Smooth muscle cell (in vitro differentiated cells): ENCODE measurements at regions not wholly inside any gene's neighbourhood (a gene's known extent, or its start where the extent isn't known, plus 50 kb on each side); places are given as distances from the start of the nearest gene placed in this dataset.

ENCODE experiments used
- DNase-seq: peaks from one replicate; lab custom pipeline; 2025; ENCODE audit not compliant: unreplicated experiment; lab: John Stamatoyannopoulos, UW
- H2AFZ ChIP-seq: fragments of 200-600 bp; sonication (generic); 2 replicates; pipeline ENCODE4 v1.6.0; 2016; ENCODE audit warnings: antibody characterized with exemption, low read depth, mild to moderate bottlenecking
- H3F3A ChIP-seq: fragments of 200-600 bp; sonication (generic); 2 replicates; pipeline ENCODE4 v1.6.0; 2017; ENCODE audit warnings: antibody characterized with exemption, low read depth
- H3K27ac ChIP-seq: fragments of 200-600 bp; sonication (generic); 2 replicates; pipeline ENCODE4 v1.5.1; 2016; ENCODE audit warnings: low read depth, mild to moderate bottlenecking
- H3K27me3 ChIP-seq: fragments of 200-600 bp; sonication (generic); 2 replicates; pipeline ENCODE4 v1.6.1; 2016; ENCODE audit warnings: low read depth, mild to moderate bottlenecking
- H3K36me3 ChIP-seq: fragments of 200-600 bp; sonication (generic); 2 replicates; pipeline ENCODE4 v1.5.1; 2016; ENCODE audit warnings: low read depth
- H3K4me1 ChIP-seq: fragments of 200-600 bp; sonication (generic); 2 replicates; pipeline ENCODE4 v1.5.1; 2016; ENCODE audit warnings: low read depth
- H3K4me2 ChIP-seq: fragments of 200-600 bp; sonication (generic); 2 replicates; pipeline ENCODE4 v1.6.0; 2016; ENCODE audit warnings: mild to moderate bottlenecking
- H3K4me3 ChIP-seq: fragments of 200-600 bp; sonication (generic); 2 replicates; pipeline ENCODE4 v1.5.1; 2016; ENCODE audit warnings: mild to moderate bottlenecking
- H3K79me2 ChIP-seq: fragments of 200-600 bp; sonication (generic); 2 replicates; pipeline ENCODE4 v1.6.0; 2016; ENCODE audit warnings: low read depth, mild to moderate bottlenecking
- H3K9ac ChIP-seq: fragments of 200-600 bp; sonication (generic); 2 replicates; pipeline ENCODE4 v1.6.0; 2016; ENCODE audit warnings: low read depth
- H3K9me3 ChIP-seq: fragments of 200-600 bp; sonication (generic); replicated peaks from 2 replicates; pipeline ENCODE4 v1.5.1; 2016; ENCODE audit warnings: low read depth
- H4K20me1 ChIP-seq: fragments of 200-600 bp; sonication (generic); 2 replicates; pipeline ENCODE4 v1.6.0; 2016; ENCODE audit warnings: low read depth
- CTCF ChIP-seq: fragments of 200-600 bp; sonication (generic); IDR thresholded peaks from 2 replicates; pipeline ENCODE4 v1.5.1; 2017; ENCODE audit warnings: borderline replicate concordance, mild to moderate bottlenecking, antibody characterized with exemption; ENCODE audit not compliant: insufficient read depth, poor library complexity, severe bottlenecking
- WGBS: methylation state at CpG from one replicate; pipeline ENCODE4 v1.1.7; 2016; ENCODE audit warnings: low lambda C conversion rate; 5-methylcytosine and 5-hydroxymethylcytosine counted together

DNA sequence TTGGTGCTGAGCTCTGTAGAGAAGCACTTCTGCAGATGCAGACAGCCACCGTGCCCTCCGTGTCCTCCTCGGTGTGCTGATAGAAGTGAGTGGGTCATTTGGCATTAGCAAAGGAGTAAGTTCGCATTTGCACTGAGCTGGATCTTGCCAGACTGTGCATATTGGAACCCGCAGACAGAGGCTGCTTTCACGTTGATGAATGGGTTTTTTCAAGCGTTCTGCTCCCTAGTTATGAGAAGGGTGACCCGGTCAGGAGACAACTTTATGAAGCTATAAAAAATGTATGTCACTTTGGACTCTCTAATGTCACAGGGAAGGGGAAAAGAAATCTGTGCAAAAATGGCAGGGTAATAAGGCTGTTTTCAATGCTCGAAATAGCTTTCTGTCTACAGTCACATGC lies 739.4 kb downstream of the MCTP2 start:
- no peaks in the 10 kb centered on the region for H3K27me3 ChIP-seq
- H3K9me3 ChIP-seq: no peaks in the 10 kb centered on the region
- 69% methylated on average over 9 of the region's 9 CpGs for WGBS
- H3F3A ChIP-seq: no peaks in the 10 kb centered on the region
- DNase-seq: no peak
- H3K4me1 ChIP-seq: no peaks in the 10 kb centered on the region
- no peak for TF ChIP-seq CTCF
- H3K36me3 ChIP-seq: no peaks in the 10 kb centered on the region
- no peak overlapping the region for H3K27ac ChIP-seq
- H3K9ac ChIP-seq: no peak overlapping the region
- no peaks in the 10 kb centered on the region for H4K20me1 ChIP-seq
- no peak overlapping the region for H3K4me2 ChIP-seq
- no peaks in the 10 kb centered on the region for H3K79me2 ChIP-seq
- no peak overlapping the region for H3K4me3 ChIP-seq
- H2AFZ ChIP-seq: no peak overlapping the region

DNA sequence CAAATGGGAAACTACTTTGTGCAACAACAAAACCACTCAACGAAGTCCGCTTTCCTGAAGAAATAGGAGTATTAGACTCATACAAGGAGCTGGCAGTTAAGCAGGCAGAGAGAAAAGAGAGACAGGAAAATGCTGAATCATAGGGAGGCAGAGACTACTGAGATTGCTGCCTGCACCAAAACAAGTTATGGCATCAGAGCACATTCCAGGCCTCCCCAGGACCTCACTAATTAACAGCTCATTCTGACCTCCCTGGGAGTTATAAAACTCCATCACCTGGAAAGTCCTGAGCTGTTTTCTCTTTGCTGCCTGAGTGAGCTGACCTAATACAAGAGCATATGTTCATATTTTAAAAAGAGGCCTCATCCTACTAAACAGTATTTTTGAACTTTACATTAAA lies 741.0 kb downstream of the MCTP2 start:
- Histone ChIP-seq H3K4me3 (no peak overlapping the region), H3K79me2 (no peaks in the 10 kb centered on the region), H3K27ac (no peak overlapping the region), H4K20me1 (no peaks in the 10 kb centered on the region), H2AFZ (peak overlapping the region; percentile 57), H3K9ac (no peak overlapping the region), H3K4me1 (no peaks in the 10 kb centered on the region), H3F3A (no peaks in the 10 kb centered on the region), H3K36me3 (no peaks in the 10 kb centered on the region), H3K9me3 (no peaks in the 10 kb centered on the region), H3K27me3 (no peaks in the 10 kb centered on the region), H3K4me2 (no peak overlapping the region)
- DNase-seq: no peak
- TF ChIP-seq CTCF: no peak
- WGBS: 59% methylated on average over 2 of the region's 2 CpGs

DNA sequence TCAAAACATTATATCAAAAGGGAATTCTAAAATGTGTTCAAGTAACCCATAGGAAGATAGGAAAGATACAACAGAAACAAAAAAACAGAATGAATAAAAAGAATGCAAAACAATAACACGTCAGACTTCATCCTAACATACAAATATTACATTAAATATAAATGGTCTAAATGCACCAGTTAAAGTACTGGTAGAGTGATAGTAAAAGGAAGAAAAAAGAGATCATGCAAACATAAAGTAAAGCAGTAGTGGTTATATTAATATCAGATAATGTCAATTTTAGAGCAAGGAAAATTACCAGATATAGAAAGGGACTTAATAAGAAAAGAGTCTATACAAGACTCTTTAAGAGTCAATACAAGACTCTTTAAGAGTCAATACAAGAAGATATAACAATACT lies 755.7 kb downstream of the MCTP2 start:
- no peaks in the 10 kb centered on the region for H3K4me1 ChIP-seq
- no peak overlapping the region for H3K9ac ChIP-seq
- WGBS: 89% methylated on average over 1 of the region's 1 CpG
- no peak overlapping the region for H3K4me3 ChIP-seq
- H2AFZ ChIP-seq: no peak overlapping the region
- no peak for TF ChIP-seq CTCF
- H3K27ac ChIP-seq: no peak overlapping the region
- H3F3A ChIP-seq: no peaks in the 10 kb centered on the region
- no peak overlapping the region for H3K4me2 ChIP-seq
- H3K27me3 ChIP-seq: no peaks in the 10 kb centered on the region
- peaks cover 2% of the 10 kb centered on the region for H3K9me3 ChIP-seq
- H4K20me1 ChIP-seq: no peaks in the 10 kb centered on the region
- no peaks in the 10 kb centered on the region for H3K79me2 ChIP-seq
- H3K36me3 ChIP-seq: peaks cover 3% of the 10 kb centered on the region
- DNase-seq: no peak

- Histone ChIP-seq H3K9ac (no peak overlapping the region), H3K79me2 (no peaks in the 10 kb centered on the region), H2AFZ (no peak overlapping the region), H3K4me1 (no peaks in the 10 kb centered on the region), H3F3A (no peaks in the 10 kb centered on the region), H3K27me3 (no peaks in the 10 kb centered on the region), H3K36me3 (peaks cover 3% of the 10 kb centered on the region), H3K4me2 (no peak overlapping the region), H3K4me3 (no peak overlapping the region), H3K27ac (no peak overlapping the region), H3K9me3 (peaks cover 2% of the 10 kb centered on the region), H4K20me1 (no peaks in the 10 kb centered on the region)
- TF ChIP-seq CTCF: no peak
- 97% methylated on average over 8 of the region's 8 CpGs for WGBS
- no peak for DNase-seq
Measured at GRCh38 chr15:94991718-94992117, 760.4 kb downstream of the MCTP2 start.
